Glutamatergic neuron (in vitro differentiated cells): ENCODE measurements at regions not wholly inside any gene's neighbourhood (a gene's known extent, or its start where the extent isn't known, plus 50 kb on each side); places are given as distances from the start of the nearest gene placed in this dataset.
"Not testable (repeated sequence)": the region's sequence is repeated elsewhere in the genome, so short reads cannot be mapped to it uniquely, and the experiment has no call there.

Experiments used
- DNase-seq: peaks from one replicate; pipeline ENCODE4 v3.0.0; 2022
- H3K27ac Mint-ChIP-seq: one replicate; pipeline ENCODE4 v1.8.0; 2020; ENCODE audit warnings: mild to moderate bottlenecking, mixed read lengths, inconsistent platforms; ENCODE audit not compliant: unreplicated experiment
- H3K27me3 Mint-ChIP-seq: one replicate; pipeline ENCODE4 v1.8.0; 2020; ENCODE audit warnings: mild to moderate bottlenecking, moderate library complexity, mixed read lengths, inconsistent platforms; ENCODE audit not compliant: unreplicated experiment
- H3K36me3 Mint-ChIP-seq: one replicate; pipeline ENCODE4 v1.8.0; 2020; ENCODE audit warnings: mild to moderate bottlenecking, mixed read lengths, inconsistent platforms; ENCODE audit not compliant: unreplicated experiment
- H3K4me1 Mint-ChIP-seq: one replicate; pipeline ENCODE4 v1.8.0; 2020; ENCODE audit warnings: mild to moderate bottlenecking, low read depth, mixed read lengths, inconsistent platforms; ENCODE audit not compliant: unreplicated experiment
- H3K4me3 Mint-ChIP-seq: one replicate; pipeline ENCODE4 v1.8.0; 2020; ENCODE audit warnings: mild to moderate bottlenecking, mixed read lengths, inconsistent platforms; ENCODE audit not compliant: unreplicated experiment
- H3K9me3 Mint-ChIP-seq: one replicate; pipeline ENCODE4 v1.8.0; 2020; ENCODE audit warnings: mild to moderate bottlenecking, moderate library complexity, mixed read lengths, inconsistent platforms; ENCODE audit not compliant: unreplicated experiment
- CTCF ChIP-seq: fragments of 200-600 bp; sonication (generic); IDR thresholded peaks from one replicate; pipeline ENCODE4 v1.5.0; 2021; ENCODE audit not compliant: partially characterized antibody, unreplicated experiment

GRCh38 chr12:75658286-75658685 lies 146.9 kb upstream of the KRR1 start:
- Mint-ChIP-seq H3K4me1 (peaks cover 2% of the 10 kb centered on the region), H3K4me3 (no peak overlapping the region), H3K27ac (no peak overlapping the region), H3K9me3 (peaks cover 2% of the 10 kb centered on the region), H3K27me3 (peaks cover 3% of the 10 kb centered on the region), H3K36me3 (no peaks in the 10 kb centered on the region)
- no peak for TF ChIP-seq CTCF
- no peak for DNase-seq

- Mint-ChIP-seq H3K36me3 (no peaks in the 10 kb centered on the region), H3K27ac (no peak overlapping the region), H3K9me3 (peaks cover 2% of the 10 kb centered on the region), H3K27me3 (peaks cover 3% of the 10 kb centered on the region), H3K4me3 (no peak overlapping the region), H3K4me1 (peaks cover 2% of the 10 kb centered on the region)
- no peak for DNase-seq
- no peak for TF ChIP-seq CTCF
These were observed 146.4 kb upstream of the KRR1 start for GRCh38 chr12:75657831-75658230.

GRCh38 chr12:75657354-75657753 lies 145.9 kb upstream of the KRR1 start:
- H3K4me3 Mint-ChIP-seq, H3K36me3 Mint-ChIP-seq, H3K4me1 Mint-ChIP-seq, H3K27ac Mint-ChIP-seq, H3K27me3 Mint-ChIP-seq, H3K9me3 Mint-ChIP-seq, DNase-seq: not testable (repeated sequence)

- Mint-ChIP-seq H3K27me3 (peaks cover 3% of the 10 kb centered on the region), H3K4me1 (peaks cover 2% of the 10 kb centered on the region), H3K36me3 (no peaks in the 10 kb centered on the region), H3K9me3 (peaks cover 2% of the 10 kb centered on the region), H3K27ac (no peak overlapping the region), H3K4me3 (no peak overlapping the region)
- no peak for DNase-seq
- no peak for TF ChIP-seq CTCF
These were observed 145.2 kb upstream of the KRR1 start for GRCh38 chr12:75656648-75657047.

- Mint-ChIP-seq H3K9me3 (peaks cover 2% of the 10 kb centered on the region), H3K27me3 (peaks cover 3% of the 10 kb centered on the region), H3K27ac (no peak overlapping the region), H3K4me3 (no peak overlapping the region), H3K4me1 (peaks cover 7% of the 10 kb centered on the region), H3K36me3 (no peaks in the 10 kb centered on the region)
- TF ChIP-seq CTCF: no peak
- no peak for DNase-seq
These were observed 144.8 kb upstream of the KRR1 start for GRCh38 chr12:75656210-75656609.

- H3K27me3 Mint-ChIP-seq: peaks cover 3% of the 10 kb centered on the region
- no peak overlapping the region for H3K4me3 Mint-ChIP-seq
- no peak for DNase-seq
- no peaks in the 10 kb centered on the region for H3K36me3 Mint-ChIP-seq
- TF ChIP-seq CTCF: no peak
- peaks cover 4% of the 10 kb centered on the region for H3K9me3 Mint-ChIP-seq
- peaks cover 14% of the 10 kb centered on the region for H3K4me1 Mint-ChIP-seq
- H3K27ac Mint-ChIP-seq: no peak overlapping the region
These were observed 144.0 kb upstream of the KRR1 start for GRCh38 chr12:75655315-75655806.
